ENCODE measurements at regions not wholly inside any gene's neighbourhood (a gene's known extent, or its start where the extent isn't known, plus 50 kb on each side); places are given as distances from the start of the nearest gene placed in this dataset.

DNA sequence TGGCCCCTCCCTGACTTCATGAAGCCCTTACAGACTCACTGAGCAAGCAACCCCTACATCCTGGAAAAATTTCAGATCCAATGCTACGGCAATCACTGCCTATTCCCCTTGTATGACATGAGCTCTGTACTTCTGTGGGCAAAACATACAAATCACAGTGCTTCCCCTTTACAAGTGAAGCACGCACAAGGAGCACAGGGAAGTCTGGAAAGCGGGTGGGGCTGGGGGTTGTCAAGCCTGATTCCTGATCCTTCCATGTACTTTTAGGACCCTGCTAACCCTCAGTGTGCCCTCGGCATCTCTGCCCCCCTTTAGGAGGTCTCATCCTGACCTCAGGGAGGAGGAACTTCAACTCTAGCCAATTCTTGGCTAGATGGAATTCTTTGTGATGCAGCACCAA, 405.7 kb upstream of the POU3F1 start:
- TF ChIP-seq, protein P1, sequence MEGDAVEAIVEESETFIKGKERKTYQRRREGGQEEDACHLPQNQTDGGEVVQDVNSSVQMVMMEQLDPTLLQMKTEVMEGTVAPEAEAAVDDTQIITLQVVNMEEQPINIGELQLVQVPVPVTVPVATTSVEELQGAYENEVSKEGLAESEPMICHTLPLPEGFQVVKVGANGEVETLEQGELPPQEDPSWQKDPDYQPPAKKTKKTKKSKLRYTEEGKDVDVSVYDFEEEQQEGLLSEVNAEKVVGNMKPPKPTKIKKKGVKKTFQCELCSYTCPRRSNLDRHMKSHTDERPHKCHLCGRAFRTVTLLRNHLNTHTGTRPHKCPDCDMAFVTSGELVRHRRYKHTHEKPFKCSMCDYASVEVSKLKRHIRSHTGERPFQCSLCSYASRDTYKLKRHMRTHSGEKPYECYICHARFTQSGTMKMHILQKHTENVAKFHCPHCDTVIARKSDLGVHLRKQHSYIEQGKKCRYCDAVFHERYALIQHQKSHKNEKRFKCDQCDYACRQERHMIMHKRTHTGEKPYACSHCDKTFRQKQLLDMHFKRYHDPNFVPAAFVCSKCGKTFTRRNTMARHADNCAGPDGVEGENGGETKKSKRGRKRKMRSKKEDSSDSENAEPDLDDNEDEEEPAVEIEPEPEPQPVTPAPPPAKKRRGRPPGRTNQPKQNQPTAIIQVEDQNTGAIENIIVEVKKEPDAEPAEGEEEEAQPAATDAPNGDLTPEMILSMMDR (conservative IDR thresholded peaks at IDR 0.05 in 1 of 2, IDR thresholded peaks at IDR 0.05 in 1 of 2; ENCODE audit: low read depth in 1 of 2, low read length in 2 of 2), result no peak
- TF ChIP-seq EZH2 (IDR thresholded peaks at IDR 0.05; ENCODE audit: low read length, missing control alignments), result no peak

Measured in fibroblast of lung (primary cell).